ENCODE measurements at regions not wholly inside any gene's neighbourhood (a gene's known extent, or its start where the extent isn't known, plus 50 kb on each side); places are given as distances from the start of the nearest gene placed in this dataset.

- no peak for DNase-seq
- H3K36me3 Mint-ChIP-seq = no peaks in the 10 kb centered on the region
- no peak for ATAC-seq (replicated peaks)
- H3K4me1 Mint-ChIP-seq = no peaks in the 10 kb centered on the region
- peaks cover 17 to 20% of the 10 kb centered on the region in 2 donors for H3K9me3 Mint-ChIP-seq
- H3K27ac Mint-ChIP-seq = no peak overlapping the region
- H3K27me3 Mint-ChIP-seq = peaks cover 14 to 18% of the 10 kb centered on the region in 2 donors
- H3K4me3 Mint-ChIP-seq = no peak overlapping the region
These were observed 79.3 kb upstream of the ADCY1 start for GRCh38 chr7:45494885-45495284.

GRCh38 chr7:45495618-45496017 lies 78.5 kb upstream of the ADCY1 start:
- Mint-ChIP-seq H3K9me3 (peaks cover 14 to 16% of the 10 kb centered on the region in 2 donors), H3K36me3 (no peaks in the 10 kb centered on the region), H3K27me3 (peaks cover 14 to 18% of the 10 kb centered on the region in 2 donors), H3K4me3 (no peak overlapping the region), H3K27ac (no peak overlapping the region), H3K4me1 (no peaks in the 10 kb centered on the region)
- no peak for DNase-seq
- ATAC-seq (replicated peaks) = no peak

- Mint-ChIP-seq H3K4me1 (no peaks in the 10 kb centered on the region), H3K36me3 (no peaks in the 10 kb centered on the region), H3K27ac (no peak overlapping the region), H3K27me3 (peaks cover 5 to 9% of the 10 kb centered on the region in 2 donors), H3K4me3 (no peak overlapping the region), H3K9me3 (peaks cover 10 to 12% of the 10 kb centered on the region in 2 donors)
- no peak for ATAC-seq (replicated peaks)
- no peak for DNase-seq
These were observed 73.9 kb upstream of the ADCY1 start for GRCh38 chr7:45500257-45500656.

GRCh38 chr7:45501791-45502190 lies 72.4 kb upstream of the ADCY1 start:
- Mint-ChIP-seq H3K36me3 (peaks cover 2 to 9% of the 10 kb centered on the region in 2 donors), H3K4me1 (peaks cover 0 to 4% of the 10 kb centered on the region in 2 donors), H3K4me3 (no peak overlapping the region), H3K27ac (no peak overlapping the region), H3K9me3 (peaks cover 25 to 26% of the 10 kb centered on the region in 2 donors), H3K27me3 (peaks cover 0 to 5% of the 10 kb centered on the region in 2 donors)
- DNase-seq = no peak
- no peak for ATAC-seq (replicated peaks)

GRCh38 chr7:45506059-45506458 lies 68.1 kb upstream of the ADCY1 start:
- H3K4me3 Mint-ChIP-seq = no peak overlapping the region
- H3K9me3 Mint-ChIP-seq = peaks cover 34 to 38% of the 10 kb centered on the region in 2 donors
- H3K36me3 Mint-ChIP-seq = peaks cover 2 to 16% of the 10 kb centered on the region in 2 donors
- no peak overlapping the region for H3K27ac Mint-ChIP-seq
- DNase-seq (no peak), ATAC-seq (replicated peaks) (no peak)
- H3K4me1 Mint-ChIP-seq = peaks cover 0 to 4% of the 10 kb centered on the region in 2 donors
- H3K27me3 Mint-ChIP-seq = peaks cover 0 to 5% of the 10 kb centered on the region in 2 donors

- Mint-ChIP-seq H3K4me1 (peaks cover 0 to 4% of the 10 kb centered on the region in 2 donors), H3K9me3 (peaks cover 32 to 38% of the 10 kb centered on the region in 2 donors), H3K27ac (no peak overlapping the region), H3K27me3 (peaks cover 0 to 5% of the 10 kb centered on the region in 2 donors), H3K36me3 (peaks cover 2 to 16% of the 10 kb centered on the region in 2 donors), H3K4me3 (no peak overlapping the region)
- no peak for DNase-seq
- ATAC-seq (replicated peaks) = no peak
These were observed 64.9 kb upstream of the ADCY1 start for GRCh38 chr7:45509222-45509621.

- peaks cover 0 to 6% of the 10 kb centered on the region in 2 donors for H3K36me3 Mint-ChIP-seq
These were observed 62.2 kb upstream of the ADCY1 start for GRCh38 chr7:45511721-45512597.

GRCh38 chr7:45514944-45515343 lies 59.2 kb upstream of the ADCY1 start:
- H3K4me1 Mint-ChIP-seq = no peaks in the 10 kb centered on the region
- H3K27me3 Mint-ChIP-seq = peaks cover 0 to 5% of the 10 kb centered on the region in 2 donors
- no peak for DNase-seq
- H3K4me3 Mint-ChIP-seq = no peak overlapping the region
- no peak overlapping the region for H3K27ac Mint-ChIP-seq
- no peak for ATAC-seq (replicated peaks)
- H3K36me3 Mint-ChIP-seq = no peaks in the 10 kb centered on the region
- H3K9me3 Mint-ChIP-seq = peaks cover 10 to 11% of the 10 kb centered on the region in 2 donors

More at GRCh38 chr7:45511721-45512597, 62.2 kb upstream of the ADCY1 start:
- Mint-ChIP-seq H3K27me3 (peaks cover 0 to 5% of the 10 kb centered on the region in 2 donors), H3K9me3 (peaks cover 7 to 11% of the 10 kb centered on the region in 2 donors), H3K4me3 (no peak overlapping the region), H3K27ac (no peak overlapping the region), H3K4me1 (no peaks in the 10 kb centered on the region)
- ATAC-seq (replicated peaks) (no peak), DNase-seq (no peak)

GRCh38 chr7:45515346-45515745 lies 58.8 kb upstream of the ADCY1 start:
- no peak overlapping the region for H3K4me3 Mint-ChIP-seq
- no peaks in the 10 kb centered on the region for H3K4me1 Mint-ChIP-seq
- no peak overlapping the region for H3K27ac Mint-ChIP-seq
- no peaks in the 10 kb centered on the region for H3K36me3 Mint-ChIP-seq
- DNase-seq (no peak), ATAC-seq (replicated peaks) (no peak)
- peaks cover 11 to 13% of the 10 kb centered on the region in 2 donors for H3K9me3 Mint-ChIP-seq
- H3K27me3 Mint-ChIP-seq = peaks cover 0 to 5% of the 10 kb centered on the region in 2 donors
